ENCODE measurements at regions not wholly inside any gene's neighbourhood (a gene's known extent, or its start where the extent isn't known, plus 50 kb on each side); places are given as distances from the start of the nearest gene placed in this dataset.

DNA sequence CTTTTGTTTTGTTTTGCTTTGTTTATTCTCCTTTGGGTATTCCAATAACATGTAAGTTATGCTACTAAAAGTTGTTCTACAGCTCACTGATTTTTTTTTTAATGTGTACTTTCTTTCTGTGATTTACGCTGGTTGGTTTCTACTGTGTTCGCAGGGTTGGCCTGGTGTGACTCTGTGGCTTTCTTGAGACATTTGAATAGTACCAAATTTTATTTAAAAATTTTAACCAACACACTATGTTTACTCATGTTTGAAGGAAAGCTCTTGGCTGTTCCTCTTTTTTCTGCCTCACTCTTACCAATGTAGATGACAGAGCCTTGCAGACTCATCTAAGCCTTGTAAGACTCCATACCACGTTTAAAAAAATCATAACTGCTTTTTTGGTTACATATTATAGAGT lies 1784.9 kb upstream of the DEFB115 start:
- TF ChIP-seq, protein P1, sequence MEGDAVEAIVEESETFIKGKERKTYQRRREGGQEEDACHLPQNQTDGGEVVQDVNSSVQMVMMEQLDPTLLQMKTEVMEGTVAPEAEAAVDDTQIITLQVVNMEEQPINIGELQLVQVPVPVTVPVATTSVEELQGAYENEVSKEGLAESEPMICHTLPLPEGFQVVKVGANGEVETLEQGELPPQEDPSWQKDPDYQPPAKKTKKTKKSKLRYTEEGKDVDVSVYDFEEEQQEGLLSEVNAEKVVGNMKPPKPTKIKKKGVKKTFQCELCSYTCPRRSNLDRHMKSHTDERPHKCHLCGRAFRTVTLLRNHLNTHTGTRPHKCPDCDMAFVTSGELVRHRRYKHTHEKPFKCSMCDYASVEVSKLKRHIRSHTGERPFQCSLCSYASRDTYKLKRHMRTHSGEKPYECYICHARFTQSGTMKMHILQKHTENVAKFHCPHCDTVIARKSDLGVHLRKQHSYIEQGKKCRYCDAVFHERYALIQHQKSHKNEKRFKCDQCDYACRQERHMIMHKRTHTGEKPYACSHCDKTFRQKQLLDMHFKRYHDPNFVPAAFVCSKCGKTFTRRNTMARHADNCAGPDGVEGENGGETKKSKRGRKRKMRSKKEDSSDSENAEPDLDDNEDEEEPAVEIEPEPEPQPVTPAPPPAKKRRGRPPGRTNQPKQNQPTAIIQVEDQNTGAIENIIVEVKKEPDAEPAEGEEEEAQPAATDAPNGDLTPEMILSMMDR (tag by site-specific recombination; IDR thresholded peaks at IDR 0.05): no peak
- TF ChIP-seq ZNF792 (tag by site-specific recombination; IDR thresholded peaks at IDR 0.05) (no peak), PATZ1 (tag by site-specific recombination; IDR thresholded peaks at IDR 0.05) (no peak), ZNF664 (tag by site-specific recombination; IDR thresholded peaks at IDR 0.05) (no peak), KLF1 (tag by site-specific recombination; IDR thresholded peaks at IDR 0.05) (no peak), ZNF785 (tag by site-specific recombination; IDR thresholded peaks at IDR 0.05) (no peak), ZNF660 (tag by site-specific recombination; IDR thresholded peaks at IDR 0.05) (no peak), ZNF830 (tag by site-specific recombination; IDR thresholded peaks at IDR 0.05; ENCODE audit: low read depth) (no peak), ZNF132 (tag by site-specific recombination; IDR thresholded peaks at IDR 0.05; ENCODE audit: borderline replicate concordance) (no peak)
